Naive B cell (primary cell): ENCODE measurements at regions not wholly inside any gene's neighbourhood (a gene's known extent, or its start where the extent isn't known, plus 50 kb on each side); places are given as distances from the start of the nearest gene placed in this dataset.
"Not testable (repeated sequence)": the region's sequence is repeated elsewhere in the genome, so short reads cannot be mapped to it uniquely, and the experiment has no call there.

Experiments
- ATAC-seq, 2 donors: fragments of 150-1000 bp; cut with Tn5 transposase; 2 replicates each; pipeline ENCODE4 v1.10.0; 2021; ENCODE audit warnings: low read depth in 2 of 2, mild to moderate bottlenecking in 2 of 2, moderate library complexity in 2 of 2
- DNase-seq: peaks from one replicate; pipeline ENCODE4 v3.0.0; 2022
- H3K27ac Mint-ChIP-seq, 6 donors: one replicate each; pipeline ENCODE4 v1.8.0; 2020 to 2022; ENCODE audit warnings: mild to moderate bottlenecking in 6 of 6, mixed read lengths in 6 of 6, moderate library complexity in 5 of 6, inconsistent platforms in 2 of 6
- H3K27me3 Mint-ChIP-seq, 3 donors: one replicate each; pipeline ENCODE4 v1.8.0; 2021 to 2022; ENCODE audit warnings: mixed read lengths in 3 of 3, mild to moderate bottlenecking in 1 of 3
- H3K36me3 Mint-ChIP-seq, 2 donors: one replicate each; pipeline ENCODE4 v1.8.0; 2020 to 2022; ENCODE audit warnings: mixed read lengths in 2 of 2, inconsistent platforms in 1 of 2, mild to moderate bottlenecking in 1 of 2
- H3K4me1 Mint-ChIP-seq, 3 donors: one replicate each; pipeline ENCODE4 v1.8.0; 2020 to 2022; ENCODE audit warnings: mixed read lengths in 3 of 3, inconsistent platforms in 1 of 3, mild to moderate bottlenecking in 1 of 3, moderate library complexity in 1 of 3
- H3K4me3 Mint-ChIP-seq, 8 donors: one replicate each; pipeline ENCODE4 v1.8.0; 2020 to 2022; ENCODE audit warnings: mild to moderate bottlenecking in 8 of 8, mixed read lengths in 8 of 8, moderate library complexity in 8 of 8, inconsistent platforms in 2 of 8
- H3K9me3 Mint-ChIP-seq, 7 donors: one replicate each; pipeline ENCODE4 v1.8.0; 2020 to 2022; ENCODE audit warnings: mixed read lengths in 7 of 7, mild to moderate bottlenecking in 5 of 7, inconsistent platforms in 2 of 7, moderate library complexity in 1 of 7

- Mint-ChIP-seq H3K36me3 (no peaks in the 10 kb centered on the region), H3K9me3 (peaks cover 0 to 2% (median 0%) of the 10 kb centered on the region in 7 donors), H3K4me3 (peak overlapping the region in 1 of 8 donors; percentile 23), H3K27me3 (peaks cover 0 to 9% (median 0%) of the 10 kb centered on the region in 3 donors), H3K27ac (peak overlapping the region in 3 of 6 donors; percentile 46 to 84 (median 56)), H3K4me1 (peaks cover 12 to 28% (median 25%) of the 10 kb centered on the region in 3 donors)
- DNase-seq (no peak), ATAC-seq (no peak)
Measured at GRCh38 chr12:116441292-116441691, 117.9 kb upstream of the MAP1LC3B2 start.

- H3K27me3 Mint-ChIP-seq: peaks cover 0 to 2% (median 0%) of the 10 kb centered on the region in 3 donors
- DNase-seq: no peak
- no peak overlapping the region for H3K27ac Mint-ChIP-seq
- ATAC-seq: no peak
- peaks cover 17 to 28% (median 25%) of the 10 kb centered on the region in 3 donors for H3K4me1 Mint-ChIP-seq
- H3K36me3 Mint-ChIP-seq: no peaks in the 10 kb centered on the region
- H3K9me3 Mint-ChIP-seq: peaks cover 0 to 4% (median 0%) of the 10 kb centered on the region in 7 donors
- H3K4me3 Mint-ChIP-seq: no peak overlapping the region
Measured at GRCh38 chr12:116442304-116442703, 116.9 kb upstream of the MAP1LC3B2 start.

GRCh38 chr12:116442946-116443345 lies 116.2 kb upstream of the MAP1LC3B2 start:
- ATAC-seq (no peak), DNase-seq (no peak)
- H3K9me3 Mint-ChIP-seq: peaks cover 0 to 4% (median 0%) of the 10 kb centered on the region in 7 donors
- H3K36me3 Mint-ChIP-seq: no peaks in the 10 kb centered on the region
- H3K27ac Mint-ChIP-seq: no peak overlapping the region
- no peaks in the 10 kb centered on the region for H3K27me3 Mint-ChIP-seq
- H3K4me1 Mint-ChIP-seq: peaks cover 17 to 28% (median 25%) of the 10 kb centered on the region in 3 donors
- H3K4me3 Mint-ChIP-seq: peak overlapping the region in 1 of 8 donors; percentile 38

- Mint-ChIP-seq H3K27ac (peak overlapping the region in 3 of 6 donors; percentile 26 to 52 (median 33)), H3K9me3 (peaks cover 0 to 4% (median 0%) of the 10 kb centered on the region in 7 donors), H3K27me3 (no peaks in the 10 kb centered on the region), H3K4me1 (peaks cover 17 to 28% (median 25%) of the 10 kb centered on the region in 3 donors), H3K4me3 (peak overlapping the region in 2 of 8 donors; percentile 22 to 25), H3K36me3 (no peaks in the 10 kb centered on the region)
- ATAC-seq: peak; percentile 59 to 68
- DNase-seq: peak; percentile 19
Measured at GRCh38 chr12:116443821-116444589, 115.2 kb upstream of the MAP1LC3B2 start.

GRCh38 chr12:116444590-116444943 lies 114.6 kb upstream of the MAP1LC3B2 start:
- peak overlapping the region in 1 of 8 donors; percentile 25 for H3K4me3 Mint-ChIP-seq
- peaks cover 17 to 28% (median 25%) of the 10 kb centered on the region in 3 donors for H3K4me1 Mint-ChIP-seq
- no peaks in the 10 kb centered on the region for H3K36me3 Mint-ChIP-seq
- H3K9me3 Mint-ChIP-seq: peaks cover 0 to 4% (median 0%) of the 10 kb centered on the region in 7 donors
- peak overlapping the region in 1 of 6 donors; percentile 81 for H3K27ac Mint-ChIP-seq
- DNase-seq (no peak), ATAC-seq (no peak)
- no peaks in the 10 kb centered on the region for H3K27me3 Mint-ChIP-seq

- Mint-ChIP-seq H3K9me3 (peaks cover 0 to 4% (median 0%) of the 10 kb centered on the region in 7 donors), H3K4me3 (no peak overlapping the region), H3K36me3 (no peaks in the 10 kb centered on the region), H3K27me3 (no peaks in the 10 kb centered on the region), H3K4me1 (peaks cover 14 to 26% (median 17%) of the 10 kb centered on the region in 3 donors), H3K27ac (peak overlapping the region in 1 of 6 donors; percentile 72)
- ATAC-seq (no peak), DNase-seq (no peak)
Measured at GRCh38 chr12:116448165-116448739, 110.9 kb upstream of the MAP1LC3B2 start.

- Mint-ChIP-seq H3K36me3 (no peaks in the 10 kb centered on the region), H3K4me1 (peaks cover 16 to 28% (median 28%) of the 10 kb centered on the region in 3 donors), H3K4me3 (no peak overlapping the region), H3K9me3 (peaks cover 0 to 4% (median 0%) of the 10 kb centered on the region in 7 donors), H3K27me3 (peaks cover 0 to 7% (median 5%) of the 10 kb centered on the region in 3 donors), H3K27ac (no peak overlapping the region)
- DNase-seq: no peak
- ATAC-seq: no peak
Measured at GRCh38 chr12:116450406-116450910, 108.7 kb upstream of the MAP1LC3B2 start.

- H3K4me3 Mint-ChIP-seq: peak overlapping the region in 6 of 8 donors; percentile 32 to 85 (median 68)
- peaks cover 11 to 33% (median 29%) of the 10 kb centered on the region in 3 donors for H3K4me1 Mint-ChIP-seq
- not testable (repeated sequence) for H3K9me3 Mint-ChIP-seq, DNase-seq, H3K36me3 Mint-ChIP-seq
- peak overlapping the region in 4 of 6 donors; percentile 10 to 88 (median 52) for H3K27ac Mint-ChIP-seq
- H3K27me3 Mint-ChIP-seq: peaks cover 8 to 26% (median 22%) of the 10 kb centered on the region in 3 donors
- peak; percentile 63 to 80 for ATAC-seq
Measured at GRCh38 chr12:116452975-116453374, 106.2 kb upstream of the MAP1LC3B2 start.

- Mint-ChIP-seq H3K27me3 (peaks cover 8 to 29% (median 22%) of the 10 kb centered on the region in 3 donors), H3K27ac (peak overlapping the region in 2 of 6 donors; percentile 67 to 73), H3K4me1 (peaks cover 11 to 37% (median 29%) of the 10 kb centered on the region in 3 donors), H3K36me3 (no peaks in the 10 kb centered on the region), H3K4me3 (peak overlapping the region in 5 of 8 donors; percentile 32 to 65 (median 51)), H3K9me3 (no peaks in the 10 kb centered on the region)
- no peak for ATAC-seq
- no peak for DNase-seq
Measured at GRCh38 chr12:116453631-116454030, 105.5 kb upstream of the MAP1LC3B2 start.

- Mint-ChIP-seq H3K36me3 (no peaks in the 10 kb centered on the region), H3K27me3 (peaks cover 8 to 29% (median 22%) of the 10 kb centered on the region in 3 donors), H3K4me1 (peaks cover 11 to 41% (median 29%) of the 10 kb centered on the region in 3 donors), H3K9me3 (no peaks in the 10 kb centered on the region), H3K4me3 (peak overlapping the region in 3 of 8 donors; percentile 25 to 45 (median 44)), H3K27ac (peak overlapping the region in 1 of 6 donors; percentile 42)
- DNase-seq (no peak), ATAC-seq (no peak)
Measured at GRCh38 chr12:116454076-116454475, 105.1 kb upstream of the MAP1LC3B2 start.

- peaks cover 8 to 29% (median 22%) of the 10 kb centered on the region in 3 donors for H3K27me3 Mint-ChIP-seq
- no peak for DNase-seq
- H3K9me3 Mint-ChIP-seq: no peaks in the 10 kb centered on the region
- no peak for ATAC-seq
- peak overlapping the region in 1 of 8 donors; percentile 71 for H3K4me3 Mint-ChIP-seq
- peaks cover 11 to 45% (median 29%) of the 10 kb centered on the region in 3 donors for H3K4me1 Mint-ChIP-seq
- peak overlapping the region in 4 of 6 donors; percentile 20 to 76 (median 36) for H3K27ac Mint-ChIP-seq
- no peaks in the 10 kb centered on the region for H3K36me3 Mint-ChIP-seq
Measured at GRCh38 chr12:116454950-116455447, 104.2 kb upstream of the MAP1LC3B2 start.

GRCh38 chr12:116455540-116456329 lies 103.4 kb upstream of the MAP1LC3B2 start:
- Mint-ChIP-seq H3K27me3 (peaks cover 8 to 29% (median 22%) of the 10 kb centered on the region in 3 donors), H3K27ac (peak overlapping the region in 4 of 6 donors; percentile 32 to 69 (median 36)), H3K4me1 (peaks cover 11 to 45% (median 29%) of the 10 kb centered on the region in 3 donors), H3K9me3 (no peaks in the 10 kb centered on the region), H3K36me3 (no peaks in the 10 kb centered on the region), H3K4me3 (peak overlapping the region in 1 of 8 donors; percentile 71)
- no peak for DNase-seq
- ATAC-seq: peak; percentile 44 to 48
